HG02610 (cell line): ENCODE measurements at regions not wholly inside any gene's neighbourhood (a gene's known extent, or its start where the extent isn't known, plus 50 kb on each side); places are given as distances from the start of the nearest gene placed in this dataset.

Source experiments
- ATAC-seq: cut with Tn5 transposase; IDR thresholded peaks from one replicate; pipeline ENCODE4 v1.9.1; 2021; ENCODE audit warnings: mild to moderate bottlenecking, moderate library complexity; ENCODE audit not compliant: unreplicated experiment

DNA sequence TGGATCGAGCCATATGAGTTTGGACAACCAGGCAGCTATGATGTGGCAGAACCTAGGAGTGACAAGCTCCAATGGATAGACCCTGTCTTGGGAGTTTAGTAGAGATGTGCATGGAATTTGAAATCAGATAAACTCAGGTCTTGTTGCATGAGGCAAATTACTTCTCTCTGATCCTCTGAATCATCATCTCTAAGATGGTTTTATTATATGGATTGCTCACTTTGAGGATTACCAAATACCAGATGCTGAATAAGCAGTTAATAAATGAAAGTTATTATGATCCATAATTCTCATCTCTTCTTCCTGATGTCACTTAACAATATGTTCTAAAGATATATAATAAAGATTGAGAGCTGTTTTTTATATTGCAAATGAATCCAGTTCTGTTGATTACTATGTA lies 622.2 kb downstream of the NTRK3 start:
- ATAC-seq = no peak

DNA sequence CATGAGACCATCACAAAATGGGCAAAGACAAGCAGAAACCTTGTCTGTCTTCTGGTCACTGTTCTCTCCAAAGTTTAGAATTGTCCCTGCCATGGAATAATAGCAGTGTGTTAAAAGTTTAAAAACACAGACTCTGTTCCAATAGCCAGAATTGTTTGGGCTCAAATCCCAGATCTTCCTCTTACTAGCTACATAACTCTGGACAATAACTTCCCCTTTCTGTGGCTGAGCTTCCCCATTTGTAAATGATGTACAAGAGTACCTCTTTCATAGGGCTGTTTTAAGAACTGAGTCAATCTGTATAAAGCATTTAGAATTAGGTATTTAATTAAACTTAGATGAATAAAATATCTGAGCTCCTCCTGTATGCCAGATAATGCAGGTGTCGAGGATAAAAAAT lies 623.0 kb downstream of the NTRK3 start:
- ATAC-seq = no peak

DNA sequence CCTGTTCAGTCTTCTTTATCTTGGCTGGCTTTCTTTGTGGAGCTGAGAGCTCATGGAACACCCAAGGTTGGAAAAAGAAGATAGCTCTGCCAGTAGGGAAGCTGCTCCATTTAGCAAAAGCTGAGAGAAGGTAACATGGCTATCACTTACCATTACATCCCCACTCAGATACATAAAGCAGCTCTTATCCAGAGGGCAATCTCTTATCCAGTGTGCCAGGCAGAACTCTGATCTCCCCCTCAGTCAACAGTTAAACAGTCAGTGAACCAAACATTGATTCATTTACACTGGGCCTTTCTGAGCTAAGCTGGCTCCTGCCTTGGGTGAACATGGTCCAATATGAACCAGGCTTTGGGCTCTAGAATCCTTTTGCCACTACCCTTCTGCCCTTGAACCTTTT lies 624.2 kb downstream of the NTRK3 start:
- no peak for ATAC-seq

DNA sequence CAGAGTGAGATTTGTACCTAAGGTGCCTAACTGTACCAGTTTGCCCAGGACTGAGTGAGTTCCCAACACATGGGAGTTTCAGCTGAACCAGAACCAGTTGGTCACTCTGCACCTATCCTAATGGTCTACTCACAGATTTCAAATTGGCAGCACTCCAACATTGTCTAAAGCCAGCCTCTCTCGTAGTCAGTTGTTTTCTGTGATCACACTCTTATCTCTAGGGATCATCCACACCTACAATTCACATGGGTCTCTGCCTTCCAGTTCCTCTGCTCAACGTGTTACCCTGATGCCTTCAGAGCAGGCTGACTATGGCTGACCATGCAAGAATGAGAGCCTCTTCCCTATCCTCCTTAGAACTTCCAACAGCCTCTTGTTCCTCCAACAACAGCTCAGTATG lies 624.8 kb downstream of the NTRK3 start:
- ATAC-seq = no peak

DNA sequence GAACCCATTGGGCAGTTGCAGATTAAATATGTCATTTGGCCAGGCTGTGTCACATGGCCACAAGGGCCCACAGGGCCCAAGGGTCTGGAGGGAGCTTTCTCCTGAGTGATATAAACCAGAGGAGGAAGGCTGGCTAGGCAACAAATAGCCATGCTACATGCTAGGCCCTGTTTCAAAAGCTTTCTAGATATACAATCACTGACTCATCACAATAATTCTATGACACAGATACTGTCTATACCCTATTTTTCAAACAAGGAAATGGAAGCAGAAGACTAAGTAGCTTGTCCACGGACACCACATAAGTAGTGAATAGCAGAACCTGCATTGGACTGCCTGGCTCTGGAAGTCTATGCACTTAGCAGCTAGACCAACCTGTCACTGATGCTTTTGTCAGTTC lies 625.4 kb downstream of the NTRK3 start:
- ATAC-seq = no peak

DNA sequence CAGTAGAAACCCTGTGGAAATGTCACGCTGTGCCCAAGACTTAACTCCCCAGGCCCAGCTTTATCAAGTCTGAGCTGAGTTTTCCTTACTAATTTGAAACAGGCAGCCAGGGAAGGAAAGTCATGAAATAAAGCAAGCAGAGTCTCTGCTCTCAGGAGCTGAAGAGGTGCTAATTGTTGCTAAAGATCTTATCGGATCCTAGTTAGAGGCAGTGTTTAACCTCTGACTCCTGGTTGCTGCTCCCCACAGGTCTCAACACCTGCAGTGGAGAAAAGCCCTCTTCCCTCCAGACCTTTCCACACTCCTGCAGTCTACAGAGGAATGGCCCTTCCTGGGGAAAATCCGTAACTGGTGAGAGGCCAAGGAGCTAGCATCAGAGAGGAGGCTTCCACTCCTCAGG lies 628.2 kb downstream of the NTRK3 start:
- no peak for ATAC-seq

DNA sequence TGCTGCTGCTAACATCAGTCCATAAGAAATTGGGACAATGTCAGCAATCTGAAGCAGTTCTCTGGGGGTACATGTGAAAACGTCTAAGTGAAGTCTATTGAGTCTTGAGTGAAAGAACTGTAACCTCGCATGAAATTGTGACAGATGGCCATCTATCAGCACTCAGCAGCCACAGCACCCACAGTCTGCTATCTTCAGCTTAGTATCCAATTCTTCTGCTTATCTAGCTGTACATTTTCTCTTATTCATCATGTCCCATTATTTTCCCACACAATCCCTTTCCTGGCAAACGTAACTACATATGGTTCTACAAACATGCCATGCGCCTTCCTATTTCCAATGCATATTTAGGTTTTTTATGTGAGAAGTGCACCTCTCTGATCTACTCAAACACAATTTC lies 629.7 kb downstream of the NTRK3 start:
- ATAC-seq = no peak

DNA sequence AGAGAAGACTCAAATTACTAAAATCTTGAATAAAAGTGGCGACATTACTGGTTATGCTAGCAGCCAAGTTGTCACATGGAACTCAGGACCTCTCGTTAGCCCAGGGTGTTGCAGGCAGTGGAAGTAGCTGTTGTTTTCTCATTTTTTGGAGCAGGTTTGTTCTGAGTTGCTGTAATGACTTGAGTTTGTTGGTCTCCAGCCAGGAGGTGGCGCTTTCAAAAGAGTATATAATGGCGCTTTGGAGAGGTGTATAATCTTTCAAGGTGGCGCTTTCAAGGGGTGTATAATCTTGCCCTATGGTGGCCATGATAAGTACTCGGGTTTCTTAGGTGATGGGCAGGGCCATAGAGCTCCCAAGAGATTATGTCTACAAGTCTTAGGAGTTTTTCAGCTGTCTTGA lies 632.7 kb downstream of the NTRK3 start:
- ATAC-seq = no peak

DNA sequence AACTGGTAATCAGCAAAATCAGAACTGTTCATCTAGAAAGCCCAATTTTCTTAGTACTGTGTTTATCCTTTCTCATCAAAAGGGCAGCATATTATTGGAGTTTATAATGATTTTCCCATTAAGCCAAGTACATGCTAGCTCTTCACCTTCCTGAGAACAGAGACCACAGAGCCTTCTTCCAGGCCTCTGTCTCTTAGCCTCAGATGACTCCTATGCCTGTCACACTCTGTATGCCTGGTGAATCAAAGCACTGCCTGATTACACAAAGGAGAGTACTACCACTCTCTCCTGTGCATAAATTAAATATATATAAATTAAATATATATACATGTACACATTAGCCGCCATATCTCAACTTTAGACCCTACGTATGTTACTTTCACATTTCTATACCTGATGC lies 636.1 kb downstream of the NTRK3 start:
- ATAC-seq = no peak

DNA sequence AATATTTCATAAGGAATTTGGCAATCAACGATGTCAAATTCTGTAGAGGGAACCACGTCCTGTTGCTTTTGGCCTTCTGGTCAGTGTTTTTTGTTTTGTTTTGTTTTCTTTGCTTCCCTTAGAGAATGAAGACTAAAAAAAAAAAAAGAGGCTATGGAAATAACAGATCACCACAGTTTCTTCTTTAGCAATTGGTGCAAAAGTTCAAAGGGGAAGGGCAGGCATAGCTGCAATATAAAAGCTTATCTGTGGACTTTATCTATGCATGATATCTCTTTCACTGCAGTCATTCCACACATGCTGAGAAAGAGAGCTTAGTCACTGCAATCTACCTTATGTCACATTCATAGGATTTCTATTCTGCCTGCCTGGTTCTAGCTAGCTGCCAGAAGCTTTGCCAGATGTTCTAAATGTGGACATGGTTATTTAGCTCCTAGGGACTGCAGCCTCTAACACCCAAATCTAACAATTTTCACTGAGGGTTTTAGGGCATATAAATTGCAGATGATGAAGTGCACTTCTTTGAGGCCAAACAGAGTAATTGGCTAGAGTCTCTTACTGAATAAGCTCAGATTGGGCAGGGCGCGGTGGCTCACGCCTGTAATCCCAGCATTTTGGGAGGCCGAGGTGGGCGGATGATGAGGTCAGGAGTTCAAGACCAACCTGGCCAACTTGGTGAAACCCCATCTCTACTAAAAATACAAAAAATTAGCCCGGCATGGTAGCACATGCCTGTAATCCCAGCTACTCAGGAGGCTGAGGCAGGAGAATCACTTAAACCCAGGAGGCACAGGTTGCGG lies 637.2 kb downstream of the NTRK3 start:
- ATAC-seq = no peak

DNA sequence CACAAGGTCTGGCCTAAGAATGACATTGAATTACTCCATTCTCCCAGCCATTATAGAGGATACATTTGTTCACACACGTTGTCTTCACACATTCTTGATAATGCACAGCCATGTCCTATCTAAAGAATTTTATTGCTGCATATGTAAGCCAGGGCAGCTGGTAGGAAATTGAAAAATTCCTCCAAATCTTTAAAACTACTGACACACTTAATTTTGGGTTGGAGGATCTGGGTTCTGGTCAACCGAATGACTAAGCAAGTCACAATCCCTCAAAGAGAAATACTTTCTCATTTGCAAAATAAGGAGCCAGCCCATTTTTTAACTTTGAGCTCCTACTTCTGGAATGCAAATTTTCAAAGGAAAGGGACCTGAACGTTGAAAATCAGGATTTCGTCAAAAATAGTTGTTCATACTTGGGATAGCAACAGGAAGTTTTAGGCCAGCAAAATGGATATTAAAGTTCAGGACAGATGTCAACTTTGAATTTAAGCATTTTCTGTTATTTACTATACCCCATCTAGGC lies 638.3 kb downstream of the NTRK3 start:
- no peak for ATAC-seq

DNA sequence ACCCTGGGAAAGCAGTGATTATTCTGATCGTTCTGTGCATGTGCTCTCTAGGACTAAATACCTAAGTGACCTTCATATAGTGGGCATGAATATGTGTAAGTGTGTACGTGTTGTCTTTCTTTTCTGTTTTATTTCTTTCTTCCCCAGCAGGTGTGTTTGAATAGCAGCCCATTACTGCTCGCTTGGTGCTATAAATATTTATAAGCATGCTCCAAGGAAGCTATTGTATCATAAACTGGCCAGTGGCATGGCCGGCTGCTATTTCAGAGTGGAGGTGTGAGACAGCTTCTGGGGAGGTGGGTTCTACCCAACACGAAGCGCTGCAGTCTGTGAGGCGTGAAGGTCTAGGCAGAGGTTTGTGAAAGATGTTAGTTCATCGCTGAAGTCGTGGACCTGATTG lies 641.8 kb downstream of the NTRK3 start:
- ATAC-seq = no peak

DNA sequence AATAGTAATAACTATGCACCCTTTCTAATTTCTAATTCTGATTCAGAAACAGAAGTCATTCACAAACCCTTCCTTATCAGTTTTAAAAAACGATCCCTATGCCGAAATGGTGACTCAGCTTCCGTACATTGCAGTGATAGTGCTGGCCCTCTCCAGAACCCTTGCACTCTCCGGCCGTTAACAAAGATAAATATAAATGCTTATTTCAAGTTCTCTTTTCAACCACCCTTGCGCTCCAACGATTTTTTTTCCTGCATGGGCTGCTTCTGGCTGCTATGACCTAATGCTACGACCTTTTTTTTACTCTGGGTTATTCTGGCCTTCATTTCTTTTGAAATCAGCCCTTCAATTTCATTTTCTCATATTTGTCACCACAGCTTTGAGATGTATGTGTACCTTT lies 646.2 kb downstream of the NTRK3 start:
- ATAC-seq = no peak

DNA sequence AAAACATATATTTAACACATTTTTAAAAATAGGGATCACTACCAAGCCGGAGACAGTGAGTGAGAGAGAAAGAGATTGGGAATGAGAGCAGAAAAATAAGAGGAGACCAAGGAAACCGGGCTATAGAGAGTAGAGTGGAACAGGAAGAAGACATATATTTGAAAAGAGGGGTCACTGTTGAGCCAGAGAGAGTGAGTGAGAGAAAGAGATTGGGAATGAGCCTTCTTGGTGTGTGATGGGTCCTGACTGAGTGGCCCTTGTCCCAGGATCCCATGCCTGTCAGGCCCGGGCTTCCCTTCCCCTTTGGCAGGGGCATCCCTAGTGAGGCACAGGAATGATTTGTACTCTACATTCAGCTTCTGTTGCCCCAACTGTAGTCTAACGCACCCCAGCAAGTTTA lies 646.6 kb downstream of the NTRK3 start:
- ATAC-seq = no peak

DNA sequence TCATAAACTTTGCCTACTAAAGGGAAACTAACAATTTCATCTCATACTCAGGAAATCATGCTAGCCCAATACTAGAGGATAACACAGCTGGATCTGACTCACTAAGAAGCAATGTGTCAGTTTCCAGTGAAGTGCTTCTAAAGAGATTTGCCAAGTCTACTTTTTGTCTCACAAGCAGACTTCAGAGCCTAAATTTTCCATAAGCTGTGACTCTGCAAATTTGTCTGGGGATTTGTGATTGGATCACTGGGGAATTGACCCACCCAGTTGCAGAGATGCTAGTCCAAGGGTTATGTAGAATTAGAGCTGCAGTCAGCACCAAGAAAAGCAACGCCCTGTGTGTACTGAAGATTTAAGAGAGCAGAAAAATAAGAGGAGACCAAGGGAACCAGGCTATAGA lies 647.1 kb downstream of the NTRK3 start:
- ATAC-seq = no peak

DNA sequence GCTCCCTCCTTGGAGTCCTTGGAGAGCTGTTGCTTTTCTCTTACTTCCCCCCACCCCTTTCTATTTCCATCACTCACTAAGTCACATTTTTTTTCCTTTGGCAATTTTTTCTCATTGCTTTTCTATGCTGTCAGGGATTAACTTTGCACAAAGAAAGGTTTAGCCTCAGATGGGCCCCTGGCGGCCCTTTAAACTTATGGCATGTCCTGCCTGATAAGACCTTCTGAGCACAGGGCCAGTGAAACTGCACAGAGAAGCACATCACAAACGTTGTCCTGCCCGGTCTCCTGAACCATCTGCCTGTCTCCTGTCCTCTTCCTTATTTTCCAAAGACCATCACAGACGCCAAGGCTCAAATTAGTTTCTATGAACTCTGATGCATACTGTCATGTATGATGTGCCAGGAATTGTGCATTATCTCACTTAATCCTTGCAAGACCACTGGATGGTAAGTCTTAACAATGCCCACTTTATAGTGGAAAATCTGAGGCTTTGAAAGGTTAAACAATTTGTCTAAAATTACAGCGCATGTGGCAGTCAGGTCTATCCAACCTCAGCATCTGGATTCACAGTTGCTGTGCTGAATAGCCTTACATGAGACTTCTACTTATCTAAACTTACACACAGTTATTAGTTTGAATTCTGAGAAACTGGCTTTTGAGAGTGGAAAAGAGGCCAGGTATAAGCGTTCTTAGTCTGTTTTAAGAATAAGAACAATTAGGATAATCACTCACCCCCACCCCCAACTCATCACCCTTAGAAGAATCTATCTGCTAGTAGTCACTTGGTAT lies 648.1 kb downstream of the NTRK3 start:
- no peak for ATAC-seq

DNA sequence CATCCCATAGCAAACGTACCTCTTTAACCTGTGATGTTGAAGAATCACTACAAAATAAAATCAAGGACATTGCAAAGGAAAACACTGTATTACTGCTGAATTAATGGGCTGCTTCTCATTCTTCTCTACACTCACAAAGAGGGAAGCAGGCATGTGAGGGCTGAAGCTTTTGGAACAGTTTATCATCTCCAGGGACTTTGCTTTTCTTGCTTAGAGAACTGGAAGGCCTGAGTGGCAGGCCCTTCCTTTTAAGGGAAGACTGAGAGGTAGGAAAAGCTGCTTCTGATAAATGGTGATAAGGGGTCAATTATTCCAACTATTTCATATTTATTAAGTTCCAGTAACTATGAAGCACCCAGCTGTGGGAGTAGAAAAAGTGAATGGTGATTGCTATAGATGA lies 649.6 kb downstream of the NTRK3 start:
- ATAC-seq = no peak

DNA sequence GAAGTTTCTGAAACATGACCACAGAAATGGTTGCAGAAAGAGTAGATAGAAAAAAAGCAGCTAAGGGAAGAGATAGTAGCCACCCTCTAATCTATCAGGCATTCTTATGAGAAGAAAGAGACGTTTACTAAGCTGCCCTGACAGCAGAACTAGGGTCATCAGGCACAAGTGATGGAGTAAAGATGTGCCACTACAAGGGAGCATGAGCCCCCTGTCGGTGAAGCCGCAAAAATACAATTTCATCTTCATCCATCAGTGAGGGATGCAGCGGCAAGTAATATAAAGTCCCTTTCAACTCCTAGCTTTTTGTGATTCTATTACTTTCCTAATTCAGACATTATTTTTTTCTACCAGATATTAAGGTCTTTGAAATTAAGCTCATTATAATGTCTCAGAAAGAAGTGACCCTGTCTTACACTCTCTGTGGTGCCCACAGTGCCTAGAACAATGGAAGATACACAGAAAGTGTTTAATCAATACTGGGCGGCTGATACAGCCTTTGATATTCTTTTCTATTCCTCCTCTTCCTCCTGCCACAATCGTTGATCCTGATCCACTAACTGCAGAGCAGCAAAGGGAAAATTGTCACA lies 651.6 kb downstream of the NTRK3 start:
- no peak for ATAC-seq

DNA sequence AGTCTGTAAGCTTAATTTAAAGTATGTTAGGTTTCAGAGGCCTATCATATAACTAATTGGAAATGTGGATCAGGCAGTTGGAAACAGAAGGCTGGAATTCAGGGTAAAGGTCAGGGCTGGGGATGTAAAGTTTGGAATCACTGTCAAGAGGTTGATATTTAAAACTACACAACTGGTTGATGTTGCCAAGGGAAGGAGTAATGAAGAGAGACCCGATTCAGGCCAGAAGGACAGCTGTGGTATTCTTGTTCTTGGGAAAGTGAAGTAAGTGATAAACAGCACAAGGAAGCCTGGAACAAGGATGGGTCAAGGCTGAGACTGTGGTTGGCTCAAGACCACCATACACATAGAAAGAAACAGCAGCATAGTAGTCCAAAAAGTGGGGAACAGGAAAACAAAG lies 654.2 kb downstream of the NTRK3 start:
- ATAC-seq = no peak

DNA sequence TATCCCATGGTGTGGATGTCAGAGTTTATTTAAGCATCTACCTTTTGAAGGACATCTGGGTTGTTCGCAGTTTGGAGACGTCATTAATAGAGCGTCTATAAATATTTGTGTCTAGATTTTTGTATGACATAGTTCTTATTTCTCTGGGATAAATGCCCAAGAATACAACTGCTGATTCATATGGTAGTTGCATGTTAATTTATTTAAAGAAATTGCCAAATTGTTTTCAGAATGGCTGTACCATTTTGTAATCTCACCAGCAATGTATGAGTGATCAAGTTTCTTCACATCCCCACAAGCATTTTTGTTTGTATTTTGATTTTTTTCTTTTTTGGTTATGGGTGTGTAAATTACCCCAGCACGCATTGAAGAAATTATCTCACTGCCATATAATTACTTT lies 656.9 kb downstream of the NTRK3 start:
- ATAC-seq = no peak

DNA sequence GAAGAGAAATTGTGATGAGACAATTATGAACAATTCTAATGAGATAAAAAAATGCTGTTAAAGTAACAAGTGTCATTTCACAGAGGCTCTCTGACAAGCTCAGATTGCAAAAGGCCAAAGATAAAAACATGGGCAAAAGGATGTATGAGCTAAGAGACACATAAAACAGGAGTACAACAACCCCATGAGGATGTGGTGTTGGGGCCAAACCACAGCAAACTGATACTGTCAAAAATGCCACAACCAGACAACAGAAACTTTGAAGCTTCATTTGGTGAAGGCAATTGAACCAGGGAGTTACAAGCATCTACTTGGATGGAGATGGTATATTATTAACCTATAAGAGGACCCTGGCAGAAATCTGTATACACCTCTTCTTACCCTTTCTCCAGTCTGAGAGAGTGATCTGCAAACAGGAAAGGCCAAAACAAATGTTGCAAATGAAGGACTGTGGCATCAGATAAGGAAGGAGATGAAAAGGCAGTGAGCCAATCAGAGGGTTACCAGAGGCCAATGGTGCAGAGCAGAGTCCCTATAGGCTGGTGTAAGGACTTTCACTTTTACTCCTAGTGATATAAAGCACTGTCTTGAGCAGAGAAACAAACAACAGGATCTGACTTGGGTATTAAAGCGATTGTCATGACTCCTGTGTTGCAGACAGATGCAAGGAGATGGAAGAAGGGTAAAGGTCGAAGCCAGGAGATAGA lies 659.0 kb downstream of the NTRK3 start:
- ATAC-seq = peak; percentile 60
